ENCODE measurements at regions not wholly inside any gene's neighbourhood (a gene's known extent, or its start where the extent isn't known, plus 50 kb on each side); places are given as distances from the start of the nearest gene placed in this dataset.

DNA sequence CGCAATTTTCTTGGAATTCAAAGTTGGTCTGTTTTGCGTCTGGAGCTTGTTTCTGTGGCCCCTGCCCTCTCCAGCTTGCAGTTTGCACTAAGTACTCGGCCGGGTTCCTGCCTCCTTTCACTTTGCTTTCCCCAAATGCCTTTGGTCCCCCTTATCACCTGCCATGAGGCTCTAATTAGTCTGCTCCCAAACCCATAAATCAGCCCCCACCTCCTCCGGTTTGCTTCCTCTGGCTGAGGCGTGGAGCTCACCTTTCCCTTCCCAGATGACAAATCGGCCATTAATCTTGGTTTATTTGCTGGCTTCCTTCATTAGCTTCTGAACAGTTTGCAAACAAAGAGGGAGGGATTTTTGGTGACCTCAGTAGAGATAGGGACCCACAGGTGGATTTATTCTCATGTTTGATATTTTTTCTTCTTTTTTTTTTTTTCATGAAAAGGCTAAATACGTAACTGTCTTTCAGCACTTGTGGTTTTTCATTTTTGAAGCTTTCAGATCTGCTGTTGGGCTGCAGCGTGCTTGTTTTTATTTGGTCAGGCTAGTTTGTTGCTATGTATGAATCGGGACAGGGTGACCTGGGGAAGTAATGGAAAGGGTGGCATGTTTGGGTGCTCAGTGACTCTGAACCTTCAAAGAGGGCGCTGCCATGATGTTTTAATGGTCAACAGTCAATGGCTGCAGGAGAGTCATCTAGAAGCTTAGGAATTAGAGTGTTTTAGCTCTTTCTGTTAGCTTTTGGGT, 121.7 kb upstream of the JAG1 start:
- TF ChIP-seq, protein P1, sequence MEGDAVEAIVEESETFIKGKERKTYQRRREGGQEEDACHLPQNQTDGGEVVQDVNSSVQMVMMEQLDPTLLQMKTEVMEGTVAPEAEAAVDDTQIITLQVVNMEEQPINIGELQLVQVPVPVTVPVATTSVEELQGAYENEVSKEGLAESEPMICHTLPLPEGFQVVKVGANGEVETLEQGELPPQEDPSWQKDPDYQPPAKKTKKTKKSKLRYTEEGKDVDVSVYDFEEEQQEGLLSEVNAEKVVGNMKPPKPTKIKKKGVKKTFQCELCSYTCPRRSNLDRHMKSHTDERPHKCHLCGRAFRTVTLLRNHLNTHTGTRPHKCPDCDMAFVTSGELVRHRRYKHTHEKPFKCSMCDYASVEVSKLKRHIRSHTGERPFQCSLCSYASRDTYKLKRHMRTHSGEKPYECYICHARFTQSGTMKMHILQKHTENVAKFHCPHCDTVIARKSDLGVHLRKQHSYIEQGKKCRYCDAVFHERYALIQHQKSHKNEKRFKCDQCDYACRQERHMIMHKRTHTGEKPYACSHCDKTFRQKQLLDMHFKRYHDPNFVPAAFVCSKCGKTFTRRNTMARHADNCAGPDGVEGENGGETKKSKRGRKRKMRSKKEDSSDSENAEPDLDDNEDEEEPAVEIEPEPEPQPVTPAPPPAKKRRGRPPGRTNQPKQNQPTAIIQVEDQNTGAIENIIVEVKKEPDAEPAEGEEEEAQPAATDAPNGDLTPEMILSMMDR (IDR thresholded peaks at IDR 0.05; ENCODE audit: insufficient read depth, low read depth, low read length), result no peak
- TF ChIP-seq EZH2 (IDR thresholded peaks at IDR 0.05; ENCODE audit: insufficient read depth, low read length), result no peak
